HG02798 (cell line): ENCODE measurements at regions not wholly inside any gene's neighbourhood (a gene's known extent, or its start where the extent isn't known, plus 50 kb on each side); places are given as distances from the start of the nearest gene placed in this dataset.
A peak's percentile ranks its signal among the peaks of the same experiment; 100 is the strongest.

ENCODE experiments used
- ATAC-seq: cut with Tn5 transposase; IDR thresholded peaks from one replicate; pipeline ENCODE4 v1.9.1; 2021; ENCODE audit warnings: mild to moderate bottlenecking; ENCODE audit not compliant: unreplicated experiment, poor library complexity

DNA sequence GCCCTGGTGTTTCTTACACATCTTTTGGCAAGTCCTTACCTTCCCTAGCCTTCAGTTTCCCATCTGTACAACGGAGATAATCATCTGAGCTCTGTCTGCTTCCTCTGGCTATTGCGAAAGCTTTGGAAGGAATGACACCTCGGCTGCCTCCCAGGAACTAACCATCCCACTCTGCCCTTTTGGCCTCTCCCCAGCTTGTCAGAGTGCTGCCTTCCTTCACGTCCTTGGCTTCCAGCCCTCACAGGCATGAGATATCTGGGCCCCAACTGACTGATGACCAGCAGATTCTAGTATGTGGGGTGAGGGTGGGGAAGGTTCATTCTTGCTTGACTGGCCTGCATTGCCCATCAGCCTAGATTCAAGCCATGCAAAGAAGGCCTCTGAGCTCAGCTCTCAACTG is 253.1 kb upstream of the FGGY start:
- no peak for ATAC-seq

DNA sequence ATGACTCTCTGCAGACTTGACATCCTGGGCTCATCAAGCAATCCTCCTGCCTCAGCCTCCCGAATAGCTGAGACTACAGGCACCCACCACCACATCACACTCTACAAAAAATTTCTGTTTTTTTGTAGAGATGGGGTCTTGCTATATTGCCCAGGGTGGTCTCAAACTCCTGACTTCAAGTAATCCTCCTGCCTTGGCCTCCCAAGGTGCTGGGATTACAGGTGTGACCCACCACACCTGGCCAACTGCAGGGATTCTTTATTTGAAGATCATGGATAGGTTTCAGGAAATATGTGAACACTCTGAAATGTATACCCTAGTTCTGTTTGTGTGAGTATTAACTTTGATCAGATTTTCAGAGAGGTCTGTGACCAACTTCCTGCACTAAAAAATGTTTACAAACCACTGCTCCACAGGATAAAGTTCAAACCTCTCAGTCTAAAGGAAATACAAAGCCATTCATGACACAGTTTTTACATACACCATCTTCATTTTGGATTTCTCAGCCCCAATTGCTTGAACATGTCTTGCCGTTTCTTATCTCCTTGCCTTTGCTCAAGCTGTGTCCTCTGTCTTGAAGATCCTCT is 252.3 kb upstream of the FGGY start:
- no peak for ATAC-seq

DNA sequence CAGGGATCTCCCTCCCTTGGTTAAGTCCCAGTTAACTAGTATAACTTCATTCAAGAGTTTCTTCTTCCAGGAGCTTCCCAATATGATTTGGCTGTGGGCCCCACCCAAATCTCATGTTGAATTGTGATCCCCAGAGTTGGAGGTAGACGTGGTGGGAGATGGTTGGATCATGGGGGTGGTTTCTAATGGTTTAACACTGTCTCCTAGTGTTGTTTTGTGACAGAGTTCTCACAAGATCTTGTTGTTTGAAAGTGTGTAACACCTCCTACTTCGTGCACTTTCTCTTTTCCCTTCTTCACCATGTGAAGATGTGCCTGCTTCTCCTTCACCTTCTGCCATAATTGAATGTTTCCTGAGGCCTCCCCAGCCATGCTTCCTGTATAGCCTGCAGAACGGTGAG is 251.8 kb upstream of the FGGY start:
- no peak for ATAC-seq

DNA sequence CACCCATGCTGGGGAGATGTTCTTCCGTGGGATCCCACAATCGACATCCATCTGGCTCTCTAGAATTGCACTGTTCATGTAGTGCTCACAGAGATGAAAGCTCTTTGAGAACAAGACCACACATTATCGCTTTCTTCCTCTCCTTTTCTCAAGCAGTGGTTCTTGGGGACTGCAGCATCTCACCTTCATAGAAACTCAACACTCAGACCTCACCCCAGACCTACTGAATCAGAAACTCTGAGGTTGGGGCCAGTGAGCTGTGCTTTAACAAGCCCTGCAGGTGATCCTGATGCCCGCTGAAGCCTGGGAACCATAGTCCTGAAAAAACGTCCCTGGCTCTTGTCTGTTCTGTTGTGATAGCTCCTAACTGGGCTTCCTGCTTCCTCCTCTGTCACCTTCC is 251.3 kb upstream of the FGGY start:
- ATAC-seq = peak; percentile 64

DNA sequence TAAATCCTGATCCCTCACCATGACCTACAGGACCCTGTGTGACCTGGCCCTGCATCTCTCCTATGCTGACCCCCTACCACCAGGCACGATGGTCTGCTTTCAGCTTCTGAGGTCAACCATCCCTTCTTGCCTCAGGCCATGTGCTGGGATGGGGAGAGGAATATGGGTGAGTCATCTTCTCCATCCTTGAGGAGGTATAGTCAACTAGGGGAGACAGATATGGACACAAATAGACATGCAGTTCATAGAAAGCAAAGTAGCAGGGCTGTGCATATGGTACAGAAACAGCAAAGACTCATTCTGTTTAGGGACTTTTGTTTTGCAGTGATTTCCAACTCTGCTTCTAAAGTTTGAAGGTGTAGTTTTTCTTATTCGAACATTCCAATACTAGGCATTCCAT is 250.8 kb upstream of the FGGY start:
- peak; percentile 4 for ATAC-seq

DNA sequence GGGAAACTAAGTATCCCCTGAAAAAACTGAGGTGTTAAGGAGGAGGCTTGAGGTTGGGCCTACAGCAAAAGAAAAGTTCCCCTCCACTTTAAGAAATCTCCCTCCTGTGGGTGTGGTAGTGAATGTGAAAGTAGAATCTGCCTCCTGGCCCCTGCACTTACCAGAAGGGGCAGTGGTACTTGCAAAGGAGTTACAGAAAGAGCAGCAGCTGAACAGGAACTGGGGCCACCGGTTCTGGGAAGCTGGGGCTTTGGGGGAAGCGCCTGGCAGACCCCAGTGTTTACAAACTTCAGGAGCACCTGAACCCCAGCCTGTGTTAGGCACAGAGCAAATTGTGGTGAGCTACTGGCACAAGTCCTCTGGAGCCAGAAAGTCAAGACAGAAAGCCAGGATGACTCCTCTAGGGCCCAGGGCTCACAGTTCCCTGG is 250.2 kb upstream of the FGGY start:
- ATAC-seq = peak; percentile 93

DNA sequence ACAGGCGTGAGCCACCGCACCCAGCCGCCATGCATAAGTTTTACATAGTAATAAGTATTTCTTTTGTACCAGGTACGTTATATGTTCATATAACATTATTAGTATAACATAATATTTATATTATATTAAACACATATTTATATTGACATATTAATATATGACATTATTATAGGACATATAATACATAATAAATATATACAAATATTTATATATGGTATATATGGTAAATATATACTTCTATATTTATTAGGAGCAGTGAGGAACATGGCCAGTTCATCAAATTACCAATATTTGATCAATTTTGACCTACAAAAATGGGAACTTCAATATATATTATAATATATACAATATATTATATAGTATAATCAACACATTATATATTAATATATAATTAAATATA is 245.9 kb upstream of the FGGY start:
- ATAC-seq = no peak

DNA sequence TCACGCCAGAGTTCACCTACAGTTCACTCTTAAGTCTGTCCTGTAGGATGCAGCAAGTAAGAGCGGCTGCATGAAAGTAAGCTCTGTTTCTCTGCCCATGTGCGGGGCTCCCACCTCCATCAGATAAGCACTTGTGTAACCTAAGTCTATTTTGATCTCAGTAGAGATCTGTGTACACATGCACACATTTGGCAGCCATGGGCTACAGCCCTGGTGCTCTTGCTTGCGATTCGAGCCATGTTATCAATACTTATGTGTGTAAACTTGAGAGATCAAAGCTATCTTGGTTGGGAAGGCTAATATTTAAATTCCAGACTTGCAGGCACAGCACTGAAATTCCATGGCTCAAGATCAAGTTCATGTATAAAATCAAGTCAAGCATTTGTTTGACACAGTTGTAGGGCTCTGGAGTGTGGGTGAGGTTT is 244.7 kb upstream of the FGGY start:
- no peak for ATAC-seq

DNA sequence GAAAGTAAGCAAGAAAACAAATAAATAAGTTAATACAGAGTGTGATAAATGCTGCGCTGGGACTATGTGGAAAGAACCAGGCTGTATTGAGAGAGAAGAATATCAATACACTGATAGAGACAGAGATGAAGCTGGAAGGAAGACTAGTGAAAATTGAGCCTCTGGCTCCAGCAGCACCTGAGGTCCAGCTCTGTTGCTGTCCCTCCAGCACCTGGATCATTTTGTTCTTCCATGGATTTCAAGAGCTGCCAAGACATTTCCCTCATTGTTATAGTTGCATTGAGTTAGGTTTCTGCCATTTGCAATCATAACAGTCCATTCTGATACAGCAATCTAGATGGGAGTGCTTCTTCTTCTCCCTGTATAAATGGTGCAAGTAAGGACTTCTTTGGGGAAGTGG is 242.7 kb upstream of the FGGY start:
- ATAC-seq = no peak

DNA sequence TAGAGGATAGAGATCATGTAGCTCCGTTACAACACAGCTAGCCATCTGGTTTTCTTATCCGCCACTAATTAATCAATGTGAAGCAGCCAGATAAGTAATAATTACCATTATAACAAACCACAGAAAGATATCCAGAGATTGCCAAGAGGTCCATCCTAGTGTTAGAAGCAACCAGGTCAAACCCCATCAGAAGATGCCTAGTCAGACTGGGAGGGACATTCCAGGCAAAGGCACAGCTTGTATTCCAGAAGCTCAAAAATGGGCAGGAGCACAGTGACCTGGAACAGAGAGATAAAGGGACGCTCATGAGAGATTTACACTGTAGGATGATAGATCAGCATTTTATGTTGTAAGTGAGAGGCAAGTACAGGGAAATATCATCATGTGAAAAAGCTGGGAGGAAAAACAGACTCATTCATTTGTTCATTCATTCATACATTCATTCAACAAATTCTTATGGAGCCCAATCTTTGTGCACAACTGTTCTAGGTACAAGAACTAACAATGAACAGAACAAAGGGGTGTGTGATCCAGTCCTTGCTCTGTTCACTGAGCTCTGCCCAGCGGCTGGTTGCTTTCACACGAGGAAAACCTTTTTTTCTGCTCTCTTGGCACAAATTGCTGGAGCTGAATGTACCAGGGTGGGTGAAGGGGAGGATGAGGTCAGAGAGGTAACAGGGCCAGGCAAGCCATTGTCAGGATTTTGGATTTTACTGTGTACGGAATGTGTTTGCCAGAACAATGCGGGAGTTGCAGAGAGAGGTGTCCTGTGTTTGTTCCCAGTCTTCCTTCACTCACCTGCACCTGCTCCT is 240.8 kb upstream of the FGGY start:
- ATAC-seq = no peak

DNA sequence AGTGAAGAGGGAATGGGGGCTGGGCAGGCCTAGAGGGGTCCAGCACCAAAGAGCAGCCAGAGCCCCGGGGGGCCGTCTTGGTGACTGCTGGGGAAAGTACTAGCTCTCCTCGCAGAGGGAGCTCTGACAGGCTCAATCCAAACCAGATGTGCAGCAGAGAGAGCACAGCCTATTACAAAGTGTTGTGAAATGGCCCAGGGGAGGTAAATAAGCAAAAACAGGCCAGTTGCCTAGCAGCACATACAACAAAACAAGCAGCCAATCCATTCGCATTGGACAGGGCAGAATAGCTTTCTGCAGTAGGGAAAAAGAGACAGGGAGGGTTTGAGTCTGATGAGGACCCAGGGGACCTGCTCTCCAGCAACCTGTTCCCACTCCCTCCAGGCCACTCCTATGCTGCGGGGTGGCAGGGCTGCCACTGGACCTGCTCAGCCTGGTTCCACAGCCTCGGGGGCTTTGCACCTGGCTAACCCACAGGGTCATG is 239.6 kb upstream of the FGGY start:
- no peak for ATAC-seq

DNA sequence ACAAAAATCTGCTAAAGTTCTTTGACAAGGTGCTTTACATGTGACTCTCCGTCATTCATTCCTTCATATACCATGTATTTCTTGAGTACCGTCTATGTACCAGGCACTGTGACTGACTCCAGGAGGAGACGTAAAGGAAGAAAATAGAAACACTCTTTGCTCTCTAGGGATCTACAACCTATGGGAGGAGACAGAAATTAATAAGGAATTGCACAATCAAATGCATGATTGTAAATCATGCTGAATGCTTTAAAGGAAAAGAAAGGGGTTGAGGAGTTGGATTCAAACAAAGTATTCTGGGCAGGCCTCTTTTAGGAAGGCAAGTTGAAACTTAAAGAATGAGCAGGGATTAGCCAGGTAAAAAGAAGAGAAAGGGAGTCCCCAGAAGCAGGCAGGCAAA is 239.1 kb upstream of the FGGY start:
- no peak for ATAC-seq

DNA sequence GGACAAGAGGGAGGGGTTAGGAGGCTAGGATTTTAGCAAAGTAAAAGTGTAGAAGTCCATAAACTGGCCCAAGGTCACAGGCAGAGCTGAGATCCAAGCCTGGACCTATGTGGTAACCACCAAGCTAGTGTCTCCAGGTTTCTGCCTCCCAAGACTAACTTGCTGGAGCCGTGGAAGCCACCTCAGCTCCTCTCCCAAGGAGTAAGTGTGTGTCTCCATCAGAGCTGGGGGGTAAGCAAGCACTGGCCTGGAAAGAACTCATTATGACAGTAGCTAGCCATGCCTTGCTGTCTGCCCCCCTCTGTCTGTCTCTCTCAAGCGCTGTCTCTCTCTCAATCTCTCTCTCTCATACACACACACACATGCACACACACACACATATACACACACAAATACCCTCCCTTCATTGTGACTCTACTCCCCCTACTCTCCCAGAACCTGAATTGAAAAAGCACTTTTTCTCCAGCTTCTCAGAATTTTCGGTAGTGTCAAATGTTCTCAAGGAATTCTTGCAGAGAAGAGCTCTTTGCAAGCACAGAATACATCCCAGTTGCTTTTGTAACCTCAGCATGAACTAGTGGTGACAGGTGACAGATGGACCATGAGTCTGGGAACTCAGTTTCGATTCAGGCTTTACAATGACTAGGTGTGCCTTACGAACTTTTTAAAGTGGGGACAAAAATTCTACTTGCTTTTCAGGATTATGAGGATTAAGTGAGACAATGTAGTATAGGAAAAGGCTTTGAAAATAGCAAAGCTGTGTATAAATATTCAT is 238.0 kb upstream of the FGGY start:
- no peak for ATAC-seq

DNA sequence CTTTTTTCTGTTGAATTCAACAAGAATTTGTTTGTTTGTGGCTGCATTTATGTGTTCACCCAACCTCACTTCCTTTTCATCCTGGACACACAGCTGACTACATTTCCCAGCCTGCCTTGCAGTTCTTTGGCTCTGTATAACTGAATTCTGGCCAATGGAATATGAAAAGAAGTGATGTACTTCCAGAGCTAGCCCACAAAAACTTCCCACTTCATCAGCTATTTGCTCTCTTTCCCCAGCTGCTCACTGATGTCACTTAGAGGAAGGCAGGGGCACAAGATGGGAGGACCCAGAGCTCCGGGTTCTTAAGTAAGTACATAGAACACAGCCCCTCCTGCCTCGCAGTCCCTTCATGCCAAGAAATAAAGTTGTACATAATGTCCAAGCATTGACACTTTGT is 235.0 kb upstream of the FGGY start:
- no peak for ATAC-seq

DNA sequence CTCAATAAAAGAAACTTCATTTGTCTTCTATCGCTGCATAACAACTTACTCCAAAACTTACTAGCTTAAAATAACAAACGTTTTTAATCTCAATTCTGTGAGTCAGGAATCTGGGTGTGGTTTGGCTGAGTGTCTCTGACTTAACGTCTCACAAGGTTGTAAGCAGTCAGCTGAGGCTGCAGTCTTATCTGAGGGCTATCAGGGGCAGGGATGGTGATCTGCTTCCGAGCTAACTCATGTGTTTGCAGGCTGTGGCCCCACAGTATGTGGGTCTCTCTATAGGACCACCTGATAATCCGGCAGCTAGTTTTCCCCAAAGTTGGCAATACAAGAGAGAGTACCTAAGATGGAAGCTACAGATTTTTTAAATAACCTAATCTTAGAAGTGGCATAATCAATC is 234.2 kb upstream of the FGGY start:
- no peak for ATAC-seq

DNA sequence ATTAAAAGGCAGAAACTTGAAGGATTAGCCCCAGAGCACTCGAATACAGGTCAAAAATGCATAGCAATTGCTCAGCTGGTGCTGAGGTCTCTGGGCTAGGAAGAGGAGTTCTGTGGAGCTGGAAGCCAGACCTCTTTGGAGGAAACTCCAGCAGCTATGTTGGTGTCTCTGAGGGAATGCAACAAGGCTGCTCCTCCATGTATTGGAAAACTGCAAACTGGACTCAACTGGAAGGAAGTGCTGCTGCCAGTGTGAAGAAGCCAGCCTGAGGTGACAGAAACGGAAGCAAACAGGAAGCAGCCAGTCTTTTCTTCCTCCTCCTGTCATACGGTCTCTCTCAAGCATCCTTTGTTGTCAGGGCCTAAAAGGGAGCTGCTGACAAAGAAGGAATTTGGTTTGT is 233.4 kb upstream of the FGGY start:
- ATAC-seq = no peak

DNA sequence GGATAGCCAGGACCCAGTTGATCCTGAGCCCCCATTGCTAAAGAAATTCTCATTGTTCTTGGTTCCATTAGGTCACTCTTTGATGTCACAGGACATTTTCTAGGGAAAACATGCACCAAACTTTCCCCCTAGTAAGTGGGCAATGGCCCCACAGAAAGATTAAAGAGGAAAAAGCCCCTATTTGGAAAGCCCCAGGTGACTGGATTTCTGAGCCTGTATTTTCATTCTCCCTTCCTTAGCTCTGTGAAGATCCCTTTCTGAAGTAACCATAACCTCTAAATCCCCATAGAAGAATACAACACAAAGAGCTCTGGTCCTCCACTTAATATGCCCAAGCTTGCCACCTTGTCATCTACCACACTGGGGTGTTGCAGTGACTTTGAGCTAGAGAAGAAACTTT is 232.3 kb upstream of the FGGY start:
- no peak for ATAC-seq

DNA sequence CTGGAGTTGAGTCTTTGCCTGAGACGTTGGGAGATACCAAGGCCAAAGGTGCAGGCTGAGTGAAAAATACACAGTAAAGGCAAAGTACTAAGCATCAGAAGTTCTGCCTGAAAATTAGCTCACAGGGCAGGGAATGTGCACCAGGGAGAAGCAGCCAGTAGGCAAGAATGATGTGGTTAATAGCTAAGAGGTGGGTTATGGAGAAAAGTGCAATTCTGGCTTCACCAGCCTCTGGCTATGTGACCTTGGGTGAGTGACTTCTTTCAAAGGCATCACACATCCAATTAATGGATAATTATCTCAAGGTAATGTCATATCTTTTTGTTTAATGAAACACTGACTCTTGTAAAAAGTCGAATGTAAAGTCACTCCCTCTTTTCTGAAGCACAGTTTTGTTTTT is 230.7 kb upstream of the FGGY start:
- no peak for ATAC-seq

DNA sequence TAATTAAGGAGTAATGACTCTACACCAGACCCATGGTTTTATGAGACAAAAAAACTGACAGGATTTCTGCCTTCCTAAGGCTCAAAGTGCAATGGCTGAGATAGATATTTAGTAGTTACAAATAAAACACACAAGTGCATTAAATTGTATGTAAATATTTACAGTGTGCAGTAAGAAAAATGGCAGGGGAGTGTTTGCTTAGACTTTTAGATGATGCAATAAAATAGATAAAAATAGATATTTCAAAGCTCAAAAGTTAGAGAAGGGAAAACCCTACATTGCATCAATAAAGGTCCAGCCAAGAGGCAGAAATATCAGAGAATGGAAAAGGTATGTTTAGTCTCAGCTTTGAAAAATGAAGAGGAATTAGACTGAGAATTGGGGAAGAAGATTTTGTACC is 226.3 kb upstream of the FGGY start:
- ATAC-seq = no peak

DNA sequence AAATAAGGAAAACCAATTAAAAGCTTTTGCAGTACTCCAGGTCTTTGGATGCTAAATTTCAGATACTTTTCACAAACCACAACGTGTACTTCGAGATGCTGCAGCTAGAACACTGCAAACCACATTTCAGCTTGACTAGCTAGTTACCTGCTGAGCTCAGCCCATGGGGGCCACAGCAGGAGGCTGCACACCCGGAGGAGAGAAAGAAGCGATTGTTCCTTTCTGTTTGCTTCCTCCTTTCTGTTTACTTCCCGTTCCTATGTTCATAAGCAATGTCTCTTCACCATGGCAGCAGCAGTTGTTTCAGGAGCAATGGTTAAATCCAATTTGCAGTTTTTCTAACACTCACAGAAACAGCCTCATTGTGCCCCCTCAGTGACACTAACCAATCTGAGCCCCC is 225.6 kb upstream of the FGGY start:
- no peak for ATAC-seq

DNA sequence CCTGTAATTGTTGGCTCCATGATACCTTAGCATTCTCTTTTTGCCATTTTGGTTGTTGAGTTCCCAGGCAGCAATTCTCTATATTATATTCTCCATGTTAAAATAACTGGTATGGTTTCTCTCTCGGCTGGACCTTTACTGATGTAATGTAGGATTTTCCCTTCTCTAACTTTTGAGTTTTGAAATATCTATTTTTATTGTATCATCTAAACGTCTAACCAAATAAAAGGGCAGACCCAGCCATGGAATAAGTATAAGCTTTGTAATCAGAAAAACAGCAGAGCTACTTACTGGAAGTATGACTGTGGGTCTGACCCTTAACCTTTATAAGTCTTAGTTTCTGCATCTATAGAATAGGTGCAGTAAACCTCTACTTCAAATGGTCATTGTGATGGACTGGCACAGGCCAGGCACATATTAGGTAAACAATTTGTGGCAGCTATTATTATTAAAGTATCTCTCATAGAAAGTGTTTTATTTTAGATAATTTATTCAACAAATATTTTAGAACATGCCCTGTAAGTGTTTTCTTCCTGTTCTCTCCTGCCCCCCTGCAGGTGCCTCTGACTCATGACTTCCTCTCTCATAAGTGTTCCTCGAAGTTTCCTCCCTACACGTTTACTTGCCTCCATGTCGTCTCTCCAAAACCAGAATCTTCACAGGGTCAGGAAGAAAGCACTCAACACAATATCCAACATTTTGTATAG is 224.9 kb upstream of the FGGY start:
- no peak for ATAC-seq
